Stromal cell of bone marrow (primary cell): ENCODE measurements at regions not wholly inside any gene's neighbourhood (a gene's known extent, or its start where the extent isn't known, plus 50 kb on each side); places are given as distances from the start of the nearest gene placed in this dataset.

Experiments
- DNase-seq: peaks from one replicate; pipeline ENCODE4 v3.0.0-alpha.2; 2012; ENCODE audit warnings: low read depth

GRCh38 chr11:130804306-130805076 lies 111.8 kb downstream of the SNX19 start:
- DNase-seq = no peak

DNA sequence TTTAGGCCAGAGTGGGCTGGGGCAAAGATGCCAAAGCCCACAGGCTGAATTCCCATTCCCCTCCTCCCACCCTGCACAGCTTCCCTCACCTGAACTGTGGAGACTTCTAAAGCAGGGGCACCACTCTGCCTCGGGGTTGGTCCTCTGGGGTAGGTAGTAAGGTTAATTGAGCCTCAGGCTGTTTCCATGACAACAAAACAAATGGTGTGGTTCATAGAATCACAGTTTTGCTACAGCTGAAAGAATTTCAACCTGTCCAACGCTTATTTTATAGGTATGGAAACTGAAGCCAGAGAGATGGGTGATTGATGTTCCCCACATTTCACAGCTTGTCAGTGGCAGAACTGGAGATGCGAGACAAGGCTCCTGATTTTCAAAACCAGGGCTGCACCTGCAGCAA lies 109.5 kb downstream of the SNX19 start:
- no peak for DNase-seq

- no peak for DNase-seq
Observed at GRCh38 chr11:130808541-130808940, 107.7 kb downstream of the SNX19 start.

- no peak for DNase-seq
Observed at GRCh38 chr11:130813196-130813595, 103.1 kb downstream of the SNX19 start.

GRCh38 chr11:130813638-130814037 lies 102.6 kb downstream of the SNX19 start:
- DNase-seq = no peak

GRCh38 chr11:130814440-130815096 lies 101.7 kb downstream of the SNX19 start:
- DNase-seq = no peak

DNA sequence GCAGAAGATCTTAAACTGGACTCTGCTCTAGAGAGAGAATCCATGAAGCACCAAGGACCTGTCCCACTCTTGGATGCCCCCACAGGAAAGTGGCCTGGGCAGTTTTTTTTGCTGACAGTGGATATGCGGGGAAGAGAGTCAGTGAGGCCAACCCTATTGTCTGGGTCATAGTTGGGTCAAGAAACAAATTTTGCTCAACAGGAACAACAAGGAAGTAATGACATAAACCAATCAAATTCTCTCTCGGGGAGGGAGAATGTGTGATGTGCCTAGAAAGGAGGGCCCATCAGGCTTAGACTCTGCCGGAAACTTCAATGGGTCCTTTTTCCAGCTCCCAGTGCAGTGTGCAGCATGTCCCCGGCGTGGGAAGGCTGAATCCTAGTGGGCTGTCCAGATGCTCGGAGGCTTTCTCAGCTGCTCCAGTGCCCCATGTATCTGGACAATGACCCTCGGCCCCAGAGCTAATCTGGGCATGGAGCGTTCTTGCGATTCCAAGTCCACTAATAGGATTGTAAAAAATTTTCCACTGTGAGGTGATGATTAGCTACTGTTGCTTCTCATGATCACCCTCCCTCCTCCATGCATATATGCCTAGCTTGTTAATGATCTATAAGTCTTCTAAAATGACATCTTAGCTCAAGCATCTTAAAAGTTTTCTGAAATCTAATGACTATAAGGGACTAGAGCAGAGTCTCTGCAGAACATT lies 101.0 kb downstream of the SNX19 start:
- DNase-seq = no peak

GRCh38 chr11:130815956-130816355 lies 100.3 kb downstream of the SNX19 start:
- DNase-seq = no peak

GRCh38 chr11:130816546-130817329 lies 99.5 kb downstream of the SNX19 start:
- no peak for DNase-seq

DNA sequence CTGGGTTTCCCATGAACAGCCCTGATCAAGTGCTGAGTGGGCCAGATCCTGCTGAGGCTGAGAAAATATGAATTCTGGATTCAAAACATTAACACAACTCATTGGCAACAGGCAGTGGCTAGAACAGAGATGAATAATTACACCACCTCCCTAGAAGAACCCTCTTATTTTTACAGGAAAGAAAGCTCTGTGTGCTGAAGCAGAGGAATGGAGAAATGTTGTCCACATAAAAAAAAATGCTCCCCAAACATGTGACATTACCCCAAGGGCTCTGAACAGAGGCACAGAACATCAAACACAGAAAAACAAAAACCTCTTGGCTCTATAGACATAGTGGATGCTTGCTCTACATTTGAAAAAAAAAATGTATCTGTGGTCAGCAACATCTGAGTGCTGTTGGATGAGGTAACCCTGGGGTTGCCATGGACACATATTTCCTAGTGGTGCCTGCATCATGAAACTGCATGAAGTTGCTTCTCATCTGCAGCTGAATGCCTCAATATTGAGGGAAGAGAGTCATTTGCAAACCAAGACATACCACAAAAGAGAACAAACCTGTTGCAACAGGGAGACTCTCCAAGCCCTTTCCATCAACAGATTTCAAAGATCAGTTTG lies 98.8 kb downstream of the SNX19 start:
- peak; percentile 71 for DNase-seq

DNA sequence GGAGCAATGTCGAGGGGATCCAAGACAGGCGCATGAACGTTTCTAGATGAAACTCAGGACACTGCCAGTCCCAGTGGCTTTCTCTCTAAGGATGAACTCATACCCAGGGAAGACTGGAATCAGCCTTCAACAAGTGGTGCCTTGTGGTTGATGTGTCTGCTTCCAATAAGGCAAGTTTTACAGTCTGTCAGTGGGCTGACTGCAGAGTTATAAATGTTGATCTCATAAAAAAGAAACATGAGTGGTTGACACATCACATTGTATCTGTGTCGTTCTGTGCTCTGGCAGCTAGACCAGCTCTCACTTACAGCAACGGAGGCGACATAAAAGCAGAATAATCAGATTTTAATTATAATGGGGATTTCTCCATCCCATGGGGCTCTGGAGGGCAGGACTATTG lies 96.7 kb downstream of the SNX19 start:
- no peak for DNase-seq
